ENCODE measurements at regions not wholly inside any gene's neighbourhood (a gene's known extent, or its start where the extent isn't known, plus 50 kb on each side); places are given as distances from the start of the nearest gene placed in this dataset.

GRCh38 chr10:4654496-4654895 lies 171.5 kb upstream of the AKR1E2 start:
- no peak overlapping the region for H3K27ac ChIP-seq (ENCODE audit: insufficient read depth, low read depth, low read length)
- H3K79me2 ChIP-seq (ENCODE audit: control insufficient read depth, insufficient read depth, low read length), result peaks cover 2% of the 10 kb centered on the region
- H2AFZ ChIP-seq (ENCODE audit: low read depth, low read length), result no peak overlapping the region
- no peak for DNase-seq (ENCODE audit: low read depth, low spot score)
- no peaks in the 10 kb centered on the region for H3K27me3 ChIP-seq (ENCODE audit: control insufficient read depth in 2 of 2, insufficient read depth in 2 of 2, low read length in 2 of 2)
- CTCF ChIA-PET, result interaction anchor here (1.4 kb wide), 1 partner anchor 112 kb away, joined by 7 read pairs; no protein-coding TSS in a partner anchor
- H3K4me1 ChIP-seq (ENCODE audit: control insufficient read depth, extremely low read depth, insufficient read depth, low read length), result peaks cover 22% of the 10 kb centered on the region
- BruUV-seq (replicated peaks), result no TSS peak
- no peak overlapping the region for H3K4me2 ChIP-seq (ENCODE audit: insufficient read depth, low read length)
- H3K9me3 ChIP-seq (replicated peaks; ENCODE audit: control insufficient read depth, insufficient read depth, low read length), result no peaks in the 10 kb centered on the region
- dilution Hi-C loops (cut with MboI; ENCODE audit: extremely low pct_ligation_motif_present, low sequenced_read_pairs), result no loop called here
- POLR2A ChIA-PET, result no interaction called here
- TF ChIP-seq EZH2 (IDR thresholded peaks at IDR 0.05; ENCODE audit: borderline replicate concordance, low read depth, low read length, severe bottlenecking) (no peak), MAX (IDR thresholded peaks at IDR 0.05; ENCODE audit: insufficient read depth, insufficient read length) (no peak), MYC (IDR thresholded peaks at IDR 0.05; ENCODE audit: low read depth, low read length) (no peak), JUN (IDR thresholded peaks at IDR 0.05; ENCODE audit: borderline replicate concordance, insufficient read depth, insufficient read length, low read depth) (no peak), CTCF (IDR thresholded peaks at IDR 0.05; ENCODE audit: extremely low read depth in 1 of 2, insufficient read depth in 1 of 2, low read depth in 1 of 2, low read length in 2 of 2) (no peak), GATA2 (IDR thresholded peaks at IDR 0.05; ENCODE audit: insufficient read depth, insufficient read length, low read depth, low read length) (no peak), POLR2A (IDR thresholded peaks at IDR 0.05; ENCODE audit: low read depth, low read length) (no peak), POLR2AphosphoS5 (IDR thresholded peaks at IDR 0.05; ENCODE audit: insufficient read depth, low read depth, low read length) (no peak), FOS (IDR thresholded peaks at IDR 0.05; ENCODE audit: borderline replicate concordance, insufficient read depth, low read length) (no peak)
- no peaks in the 10 kb centered on the region for H3K9me1 ChIP-seq (replicated peaks; ENCODE audit: control insufficient read depth, extremely low read depth, insufficient read depth, low read length)
- no peak overlapping the region for H3K9ac ChIP-seq (replicated peaks; ENCODE audit: extremely low read depth, insufficient read depth, low read length)
- H3K4me3 ChIP-seq (replicated peaks in 1 of 3; ENCODE audit: insufficient read depth in 1 of 3, low read depth in 1 of 3, low read length in 3 of 3), result no peak overlapping the region
- peaks cover 0 to 13% of the 10 kb centered on the region in 2 experiments for H3K36me3 ChIP-seq (ENCODE audit: control insufficient read depth in 2 of 2, extremely low read depth in 1 of 2, insufficient read depth in 2 of 2, low read length in 2 of 2)
- intact Hi-C loops (cut with micrococcal nuclease), result no loop called here
- H4K20me1 ChIP-seq (replicated peaks; ENCODE audit: control insufficient read depth, extremely low read depth, insufficient read depth, low read length), result no peaks in the 10 kb centered on the region
- no peak for FAIRE-seq
